GM18502 (cell line): ENCODE measurements at regions not wholly inside any gene's neighbourhood (a gene's known extent, or its start where the extent isn't known, plus 50 kb on each side); places are given as distances from the start of the nearest gene placed in this dataset.
A peak's percentile ranks its signal among the peaks of the same experiment; 100 is the strongest.
"Not testable (repeated sequence)": the region's sequence is repeated elsewhere in the genome, so short reads cannot be mapped to it uniquely, and the experiment has no call there.

Experiments used
- ATAC-seq: cut with Tn5 transposase; IDR thresholded peaks from one replicate; pipeline ENCODE4 v1.9.1; 2021; ENCODE audit warnings: mild to moderate bottlenecking; ENCODE audit not compliant: unreplicated experiment, poor library complexity

DNA sequence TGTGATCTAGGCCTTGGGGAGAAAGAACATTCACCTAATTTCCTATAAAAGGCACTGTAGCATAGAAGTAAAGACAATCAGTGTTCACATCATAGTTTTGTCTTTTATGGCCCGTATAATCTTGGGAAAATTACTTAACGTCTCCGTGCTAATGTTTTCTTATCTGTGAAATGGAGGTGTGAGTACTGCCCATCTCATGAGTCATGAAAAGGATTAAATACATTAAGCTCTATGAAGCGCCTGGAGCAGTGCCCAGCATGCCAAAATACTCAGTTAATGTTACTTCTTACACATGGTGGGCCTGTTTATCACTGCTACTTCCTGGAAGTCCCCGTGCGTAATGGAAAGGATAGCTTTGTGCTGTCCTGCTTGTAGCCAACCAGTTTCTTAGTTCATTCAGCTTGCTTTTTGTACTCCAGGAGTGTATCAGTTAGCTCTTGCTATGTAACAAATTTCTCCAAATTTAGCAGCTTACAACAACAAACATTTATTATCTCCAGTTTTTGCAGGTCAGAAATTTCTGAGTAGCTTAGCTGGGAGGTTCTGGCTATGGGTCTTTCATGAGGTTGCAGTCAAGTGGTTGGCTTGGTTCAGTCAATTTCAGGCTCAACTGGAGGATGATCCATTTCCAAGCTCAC is 103.6 kb upstream of the BMP2 start:
- ATAC-seq: no peak

GRCh38 chr20:6663104-6663503 is 104.4 kb upstream of the BMP2 start:
- no peak for ATAC-seq

DNA sequence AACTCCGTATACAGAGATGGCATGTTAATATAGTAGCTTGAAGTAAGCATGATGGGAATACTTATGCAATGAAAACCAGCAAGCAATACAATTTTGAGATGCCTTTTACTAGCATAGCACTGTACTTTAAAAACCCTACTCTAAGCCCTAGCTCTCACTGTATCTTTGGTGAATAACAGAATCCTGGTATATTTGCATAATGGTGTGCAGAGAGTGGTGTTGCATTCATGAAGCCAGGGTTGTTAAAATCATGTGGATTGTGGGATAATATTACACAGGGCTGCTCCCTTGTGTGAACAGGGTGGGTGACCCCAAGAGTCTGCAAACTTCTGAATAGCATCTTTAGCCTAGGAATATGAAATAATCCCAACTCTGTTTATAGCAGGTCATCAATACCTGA is 105.2 kb upstream of the BMP2 start:
- no peak for ATAC-seq

DNA sequence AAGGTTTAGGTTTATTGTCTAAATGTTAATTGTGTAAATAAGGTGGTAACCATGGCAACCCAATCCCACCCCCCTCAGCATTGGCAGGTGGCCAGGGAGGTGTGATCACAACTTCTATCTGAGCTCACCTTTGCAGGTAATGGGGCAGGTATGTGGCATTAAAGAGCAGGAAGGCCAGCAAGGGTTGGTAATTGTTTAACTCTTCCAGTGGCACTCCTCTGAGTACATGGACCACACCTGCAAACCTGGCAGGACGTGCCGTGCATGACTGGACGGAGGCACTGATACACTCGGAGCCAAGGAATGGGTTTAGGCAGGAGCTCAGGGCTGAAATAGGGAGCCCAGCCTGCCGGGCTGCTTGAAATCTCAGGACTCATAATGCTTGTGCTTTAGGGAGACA is 107.0 kb upstream of the BMP2 start:
- no peak for ATAC-seq

DNA sequence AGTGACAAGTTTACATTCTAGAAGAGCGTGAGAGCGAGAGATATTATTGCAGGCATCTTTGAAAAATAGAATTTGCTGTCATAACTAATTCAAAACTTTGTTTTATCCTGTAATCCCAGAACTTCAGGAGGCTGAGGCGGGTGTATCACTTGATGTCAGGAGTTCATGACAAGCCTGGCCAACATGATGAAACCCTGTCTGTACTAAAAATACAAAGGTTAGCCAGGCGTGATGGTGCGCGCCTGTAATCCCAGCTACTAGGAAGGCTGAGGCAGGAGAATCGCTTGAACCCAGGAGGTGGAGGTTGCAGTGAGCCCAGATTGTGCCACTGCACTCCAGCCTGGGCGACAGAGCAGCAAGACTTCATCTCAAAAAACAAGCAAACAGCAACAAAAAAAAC is 108.6 kb upstream of the BMP2 start:
- ATAC-seq: not testable (repeated sequence)

GRCh38 chr20:6657904-6658303 is 109.6 kb upstream of the BMP2 start:
- ATAC-seq: no peak

DNA sequence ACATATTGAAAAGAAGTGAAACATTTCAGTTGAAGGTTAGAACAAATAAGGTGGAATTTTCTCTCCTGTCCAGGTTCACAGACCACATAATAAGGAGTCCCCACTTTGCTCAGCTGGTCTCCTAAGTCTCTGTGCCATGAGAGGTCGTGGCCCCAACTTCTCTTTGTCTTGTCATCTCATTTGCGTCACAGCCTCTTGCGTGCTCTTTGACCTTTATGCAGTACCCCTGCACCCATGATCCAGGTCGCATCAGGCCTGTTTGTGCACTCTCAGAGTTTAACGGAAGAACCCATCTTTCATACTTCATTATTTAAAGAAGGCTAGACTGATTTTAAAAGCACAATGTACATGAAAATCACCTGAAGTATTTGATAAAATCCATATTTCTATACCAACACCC is 110.4 kb upstream of the BMP2 start:
- ATAC-seq: no peak

DNA sequence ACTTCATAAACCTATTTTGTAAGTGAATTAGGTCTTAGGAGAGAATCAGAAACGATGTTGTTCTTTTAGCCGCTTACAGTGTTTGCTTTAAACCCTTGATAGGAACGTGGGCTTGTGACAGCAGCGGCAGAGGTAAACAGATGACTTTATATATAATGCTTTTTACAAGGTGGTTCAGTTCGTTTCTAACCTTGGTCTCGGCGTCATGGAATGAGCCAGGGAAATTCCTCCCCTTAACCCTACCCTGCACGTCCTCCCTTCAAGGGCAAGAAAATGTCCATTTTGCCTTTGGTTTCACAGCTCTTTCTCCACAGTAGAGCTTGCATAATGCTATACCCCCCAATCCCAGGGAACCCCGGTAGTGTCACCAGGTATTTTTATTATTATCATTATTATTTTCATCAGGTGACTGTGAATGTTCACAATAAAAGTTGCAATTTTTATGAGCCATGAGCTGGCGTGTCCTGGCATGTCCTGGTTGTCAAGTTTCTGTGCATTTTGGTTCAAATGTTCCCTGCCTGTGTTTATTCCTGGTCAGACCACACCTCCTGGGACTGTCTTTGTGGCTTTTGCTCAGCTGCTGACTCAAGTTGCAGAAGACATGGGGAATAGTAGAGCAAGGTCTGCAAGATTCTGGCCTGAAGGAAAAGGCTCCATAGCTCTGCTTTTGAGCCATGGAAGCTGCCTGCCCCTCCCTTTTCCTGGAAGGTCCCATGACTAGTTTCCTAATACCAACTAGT is 112.8 kb upstream of the BMP2 start:
- ATAC-seq: no peak

DNA sequence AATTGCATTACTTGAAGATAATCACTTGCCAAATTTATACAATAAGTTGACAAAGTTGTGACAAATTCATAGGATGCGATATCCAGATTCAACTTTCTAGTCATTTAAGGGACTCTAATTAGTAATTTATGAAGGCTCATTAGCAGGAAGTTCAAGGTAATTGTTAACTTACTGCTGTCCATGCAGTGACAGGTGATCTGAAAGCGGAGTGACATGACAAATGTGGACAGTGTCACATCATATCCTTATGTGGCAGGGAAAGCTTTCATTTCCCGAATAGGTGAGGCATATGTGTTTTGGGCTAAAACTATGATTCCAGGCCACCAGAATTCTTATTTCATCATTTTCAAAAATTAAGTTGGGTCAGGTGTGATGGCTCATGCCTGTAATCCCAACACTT is 115.9 kb upstream of the BMP2 start:
- ATAC-seq: no peak

GRCh38 chr20:6651016-6651415 is 116.5 kb upstream of the BMP2 start:
- no peak for ATAC-seq

GRCh38 chr20:6646021-6646636 is 121.4 kb upstream of the BMP2 start:
- ATAC-seq: no peak

GRCh38 chr20:6644813-6645628 is 122.5 kb upstream of the BMP2 start:
- no peak for ATAC-seq

DNA sequence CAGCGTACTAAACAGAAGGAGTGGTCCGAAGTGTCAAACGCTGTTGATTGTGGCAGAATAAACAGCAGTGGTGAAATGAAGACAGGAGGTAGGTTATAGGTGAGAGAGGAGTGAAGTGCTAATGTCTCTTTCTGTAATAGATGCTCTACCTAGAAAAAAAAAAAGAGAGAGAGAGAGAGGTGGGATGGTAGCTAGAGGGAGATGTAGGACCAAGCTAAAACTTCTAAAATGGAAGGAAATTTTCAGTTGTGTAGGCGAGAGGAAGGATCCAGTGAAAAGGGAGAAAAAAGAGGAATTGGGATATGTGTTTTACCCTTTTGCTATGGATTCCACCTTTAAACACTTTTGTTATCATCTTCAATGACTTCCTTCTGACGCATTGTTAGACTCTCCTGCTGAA is 126.5 kb upstream of the BMP2 start:
- ATAC-seq: no peak

DNA sequence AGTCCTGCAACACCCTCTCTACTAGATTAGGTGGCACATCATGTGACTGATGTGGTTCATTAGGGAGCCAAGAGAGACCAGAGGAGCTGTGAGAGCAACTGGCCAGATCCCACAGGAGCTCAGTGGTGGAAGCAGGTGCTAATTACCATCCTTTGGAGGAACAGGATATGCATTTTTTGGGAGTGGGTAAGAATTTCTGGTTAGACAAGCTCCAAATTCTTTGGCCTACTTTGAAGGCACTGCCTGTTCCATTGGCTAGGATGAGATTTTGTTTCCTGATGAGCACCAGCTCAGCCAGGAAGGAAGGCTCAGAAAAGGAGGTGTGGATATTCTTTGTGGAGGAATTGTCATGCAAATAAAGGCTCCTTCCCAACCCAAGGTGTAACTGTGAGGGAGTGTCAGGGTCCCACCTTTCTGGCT is 130.3 kb upstream of the BMP2 start:
- ATAC-seq: no peak

- ATAC-seq: no peak
Measured at GRCh38 chr20:6636209-6637159, 131.0 kb upstream of the BMP2 start.

DNA sequence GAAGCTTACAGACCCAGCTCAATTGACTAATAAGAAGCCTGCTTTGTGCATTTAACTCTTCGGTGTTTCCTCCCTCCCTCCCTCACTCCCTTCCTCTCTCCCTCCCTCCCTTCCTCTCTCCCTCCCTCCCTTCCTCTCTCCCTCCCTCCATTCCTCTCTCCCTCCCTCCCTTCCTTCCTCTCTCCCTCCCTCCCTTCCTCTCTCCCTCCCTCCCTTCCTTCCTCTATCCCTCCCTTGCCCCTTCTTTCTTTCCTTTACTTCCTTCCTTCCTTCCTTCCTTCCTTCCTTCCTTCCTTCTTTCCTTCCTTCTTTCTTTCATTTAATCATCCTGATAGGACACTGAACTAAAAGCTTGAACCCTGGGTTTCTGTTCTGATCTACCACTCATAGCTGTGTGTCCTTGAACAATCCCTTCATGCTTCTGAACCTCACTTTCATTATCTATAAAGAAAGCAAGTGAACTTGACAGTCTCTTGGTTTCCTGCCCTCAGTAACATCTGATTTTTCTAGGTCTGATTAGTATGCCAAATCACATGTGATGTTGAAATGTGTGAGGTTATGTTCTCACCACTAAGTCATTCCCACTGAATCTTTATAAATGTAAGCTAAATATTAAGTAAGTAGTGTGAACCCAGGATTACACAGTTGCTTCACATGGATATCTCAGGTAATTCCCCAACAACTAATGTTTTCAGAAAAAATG is 132.3 kb upstream of the BMP2 start:
- ATAC-seq: peak; percentile 50

- ATAC-seq: no peak
Measured at GRCh38 chr20:6632187-6632586, 135.3 kb upstream of the BMP2 start.

GRCh38 chr20:6630514-6630913 is 137.0 kb upstream of the BMP2 start:
- no peak for ATAC-seq

DNA sequence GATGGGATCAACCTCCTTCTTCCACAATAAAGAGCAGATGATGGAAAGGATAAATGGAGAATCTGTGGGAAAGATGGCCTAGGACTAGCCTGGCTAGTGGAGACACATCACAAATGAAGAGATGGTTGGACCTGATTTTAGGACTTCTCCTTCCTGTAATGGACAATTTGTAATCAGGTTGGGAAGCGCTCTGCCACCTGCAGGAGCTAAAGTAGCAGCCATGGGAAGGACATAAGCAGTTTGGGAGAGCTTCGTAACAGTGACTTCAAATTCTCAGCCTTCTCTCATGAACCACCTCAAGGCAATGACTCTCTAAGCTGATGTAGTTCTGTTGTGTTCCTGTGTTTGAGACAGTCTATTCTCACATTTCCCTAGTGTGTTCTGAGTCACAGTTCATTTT is 137.9 kb upstream of the BMP2 start:
- ATAC-seq: no peak
